ENCODE measurements at regions not wholly inside any gene's neighbourhood (a gene's known extent, or its start where the extent isn't known, plus 50 kb on each side); places are given as distances from the start of the nearest gene placed in this dataset.

DNA sequence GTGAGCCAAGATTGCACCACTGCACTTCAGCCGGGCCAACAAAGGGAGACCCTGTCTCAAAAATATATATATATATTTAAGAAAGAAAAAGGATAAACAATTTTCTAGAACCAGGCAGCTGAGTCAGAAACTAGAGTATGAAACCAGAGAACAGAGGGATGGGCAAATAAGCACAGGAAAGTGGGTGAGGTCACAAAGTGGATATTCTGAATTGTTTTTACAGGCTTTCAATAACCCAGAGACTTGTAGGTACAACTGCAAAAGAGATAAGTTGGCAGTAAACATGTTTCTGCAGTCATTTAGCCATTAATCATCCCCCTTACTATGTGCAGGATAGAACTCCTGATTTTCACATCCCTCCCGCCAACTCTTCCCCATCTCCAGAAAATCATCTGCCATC lies 94.2 kb downstream of the BTG1 start:
- CTCF ChIA-PET = no interaction called here
- POLR2A ChIA-PET (ENCODE audit: low non-redundant PET) = no interaction called here
- no peak overlapping the region for H3K27ac ChIP-seq (ENCODE audit: low read depth, low read length, poor library complexity, severe bottlenecking)
- DNase-seq (ENCODE audit: low spot score) = no peak
- no peaks in the 10 kb centered on the region for H3K4me1 ChIP-seq (ENCODE audit: insufficient read depth, low read length, poor library complexity, severe bottlenecking)
- intact Hi-C loops (cut with micrococcal nuclease; ENCODE audit: unreplicated experiment) = no loop called here
- TF ChIP-seq EZH2 (IDR thresholded peaks at IDR 0.05; ENCODE audit: borderline replicate concordance, low read depth, low read length, poor library complexity, severe bottlenecking) = no peak
- TF ChIP-seq, protein P1, sequence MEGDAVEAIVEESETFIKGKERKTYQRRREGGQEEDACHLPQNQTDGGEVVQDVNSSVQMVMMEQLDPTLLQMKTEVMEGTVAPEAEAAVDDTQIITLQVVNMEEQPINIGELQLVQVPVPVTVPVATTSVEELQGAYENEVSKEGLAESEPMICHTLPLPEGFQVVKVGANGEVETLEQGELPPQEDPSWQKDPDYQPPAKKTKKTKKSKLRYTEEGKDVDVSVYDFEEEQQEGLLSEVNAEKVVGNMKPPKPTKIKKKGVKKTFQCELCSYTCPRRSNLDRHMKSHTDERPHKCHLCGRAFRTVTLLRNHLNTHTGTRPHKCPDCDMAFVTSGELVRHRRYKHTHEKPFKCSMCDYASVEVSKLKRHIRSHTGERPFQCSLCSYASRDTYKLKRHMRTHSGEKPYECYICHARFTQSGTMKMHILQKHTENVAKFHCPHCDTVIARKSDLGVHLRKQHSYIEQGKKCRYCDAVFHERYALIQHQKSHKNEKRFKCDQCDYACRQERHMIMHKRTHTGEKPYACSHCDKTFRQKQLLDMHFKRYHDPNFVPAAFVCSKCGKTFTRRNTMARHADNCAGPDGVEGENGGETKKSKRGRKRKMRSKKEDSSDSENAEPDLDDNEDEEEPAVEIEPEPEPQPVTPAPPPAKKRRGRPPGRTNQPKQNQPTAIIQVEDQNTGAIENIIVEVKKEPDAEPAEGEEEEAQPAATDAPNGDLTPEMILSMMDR (conservative IDR thresholded peaks at IDR 0.05; ENCODE audit: low read depth, low read length) = no peak
- H3K9me3 ChIP-seq (ENCODE audit: low read depth, low read length, poor library complexity, severe bottlenecking) = no peaks in the 10 kb centered on the region
- H3K36me3 ChIP-seq (ENCODE audit: insufficient read depth, low read length, poor library complexity, severe bottlenecking) = no peaks in the 10 kb centered on the region
- BruUV-seq (replicated peaks) = no TSS peak
- no peaks in the 10 kb centered on the region for H3K27me3 ChIP-seq (replicated peaks; ENCODE audit: insufficient read depth, low read depth, low read length, poor library complexity)
- no peak overlapping the region for H3K4me3 ChIP-seq (ENCODE audit: low read depth, low read length, poor library complexity, severe bottlenecking)

DNA sequence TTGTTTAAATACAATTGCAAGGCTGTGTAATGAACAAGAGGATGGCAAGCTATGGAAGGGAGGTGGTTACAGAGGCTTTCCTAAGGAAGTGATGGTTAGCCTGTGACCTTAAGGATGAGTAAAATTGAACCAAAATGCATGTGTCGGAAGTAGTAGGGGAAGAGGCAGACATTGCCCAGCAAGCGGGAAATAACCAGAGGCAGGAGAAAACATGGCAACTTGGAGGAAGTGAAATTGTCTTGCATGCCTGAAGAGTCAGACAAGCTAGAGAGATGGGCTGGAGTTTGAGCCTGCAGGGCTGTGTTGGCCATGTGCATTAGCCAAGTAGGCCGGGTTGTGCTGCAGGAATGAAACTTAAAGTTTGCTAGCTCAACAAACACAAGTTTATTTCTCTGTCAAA lies 96.2 kb downstream of the BTG1 start:
- Histone ChIP-seq H3K36me3 (ENCODE audit: insufficient read depth, low read length, poor library complexity, severe bottlenecking) (no peaks in the 10 kb centered on the region), H3K27ac (ENCODE audit: low read depth, low read length, poor library complexity, severe bottlenecking) (no peak overlapping the region), H3K4me1 (ENCODE audit: insufficient read depth, low read length, poor library complexity, severe bottlenecking) (no peaks in the 10 kb centered on the region), H3K9me3 (ENCODE audit: low read depth, low read length, poor library complexity, severe bottlenecking) (no peaks in the 10 kb centered on the region), H3K27me3 (replicated peaks; ENCODE audit: insufficient read depth, low read depth, low read length, poor library complexity) (no peaks in the 10 kb centered on the region), H3K4me3 (ENCODE audit: low read depth, low read length, poor library complexity, severe bottlenecking) (no peak overlapping the region)
- no TSS peak for BruUV-seq (replicated peaks)
- DNase-seq (ENCODE audit: low spot score) = no peak
- CTCF ChIA-PET = no interaction called here
- POLR2A ChIA-PET (ENCODE audit: low non-redundant PET) = no interaction called here
- no peak for TF ChIP-seq EZH2 (IDR thresholded peaks at IDR 0.05; ENCODE audit: borderline replicate concordance, low read depth, low read length, poor library complexity, severe bottlenecking)
- TF ChIP-seq, protein P1 (conservative IDR thresholded peaks at IDR 0.05; ENCODE audit: low read depth, low read length) = no peak
- intact Hi-C loops (cut with micrococcal nuclease; ENCODE audit: unreplicated experiment) = no loop called here

DNA sequence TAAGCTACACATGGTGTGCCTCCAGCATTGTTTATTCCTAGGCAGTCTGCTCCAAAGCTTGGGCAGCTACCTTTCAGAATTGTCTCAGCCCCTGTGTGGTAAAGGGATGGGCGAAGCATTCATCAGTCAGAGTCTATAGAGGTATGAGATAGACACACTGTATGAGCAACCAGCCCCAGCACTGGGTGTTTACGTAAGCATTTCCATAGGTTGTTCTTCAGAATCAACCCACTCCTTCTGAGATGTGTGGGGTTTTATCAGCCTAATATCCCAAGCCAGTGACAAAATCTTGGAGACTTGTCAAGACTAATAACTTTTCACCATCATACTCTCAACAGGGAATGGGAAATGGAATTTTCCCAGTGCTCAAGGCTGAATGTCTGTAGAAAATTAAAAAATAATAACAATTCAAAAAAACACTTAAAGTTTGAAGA lies 98.2 kb downstream of the BTG1 start:
- Histone ChIP-seq H3K27me3 (replicated peaks; ENCODE audit: insufficient read depth, low read depth, low read length, poor library complexity) (no peaks in the 10 kb centered on the region), H3K4me3 (ENCODE audit: low read depth, low read length, poor library complexity, severe bottlenecking) (no peak overlapping the region), H3K36me3 (ENCODE audit: insufficient read depth, low read length, poor library complexity, severe bottlenecking) (no peaks in the 10 kb centered on the region), H3K9me3 (ENCODE audit: low read depth, low read length, poor library complexity, severe bottlenecking) (no peaks in the 10 kb centered on the region), H3K27ac (ENCODE audit: low read depth, low read length, poor library complexity, severe bottlenecking) (no peak overlapping the region), H3K4me1 (ENCODE audit: insufficient read depth, low read length, poor library complexity, severe bottlenecking) (no peaks in the 10 kb centered on the region)
- intact Hi-C loops (cut with micrococcal nuclease; ENCODE audit: unreplicated experiment) = no loop called here
- POLR2A ChIA-PET (ENCODE audit: low non-redundant PET) = no interaction called here
- CTCF ChIA-PET = no interaction called here
- no peak for DNase-seq (ENCODE audit: low spot score)
- TF ChIP-seq EZH2 (IDR thresholded peaks at IDR 0.05; ENCODE audit: borderline replicate concordance, low read depth, low read length, poor library complexity, severe bottlenecking) = no peak
- TF ChIP-seq, protein P1 (conservative IDR thresholded peaks at IDR 0.05; ENCODE audit: low read depth, low read length) = no peak
- no TSS peak for BruUV-seq (replicated peaks)

Data from A673 (cell line).